AG04449 (cell line): ENCODE measurements at regions not wholly inside any gene's neighbourhood (a gene's known extent, or its start where the extent isn't known, plus 50 kb on each side); places are given as distances from the start of the nearest gene placed in this dataset.

Experiments used
- CTCF ChIA-PET: fragments of 350-600 bp; formaldehyde crosslinking; extraction: SDS; loops from one replicate; lab custom pipeline; 2021; ENCODE audit warnings: antibody characterized with exemption; lab: Yijun Ruan, JAX
- POLR2A ChIA-PET: fragments of 400-600, 350-600 bp; formaldehyde crosslinking; extraction: SDS; loops from one replicate; lab custom pipeline; 2020; ENCODE audit warnings: antibody characterized with exemption, inconsistent platforms; lab: Yijun Ruan, JAX
- DNase-seq: peaks from one replicate; pipeline ENCODE4 v3.0.0-alpha.2; 2010; ENCODE audit warnings: low read depth, low spot score
- H3K4me3 ChIP-seq: 2 replicates; pipeline ENCODE4 v1.5.1; 2011; ENCODE audit warnings: low read depth, mild to moderate bottlenecking, control low read depth, low read length
- TF ChIP-seq, protein P1 (sequence below): IDR thresholded peaks from one replicate; pipeline ENCODE4 v1.5.1; 2011; ENCODE audit warnings: mild to moderate bottlenecking, moderate library complexity, low read length, control low read depth, inconsistent platforms; ENCODE audit not compliant: insufficient read depth; ENCODE audit errors: missing control alignments

- CTCF ChIA-PET = no interaction called here
- POLR2A ChIA-PET = no interaction called here
- TF ChIP-seq, protein P1, sequence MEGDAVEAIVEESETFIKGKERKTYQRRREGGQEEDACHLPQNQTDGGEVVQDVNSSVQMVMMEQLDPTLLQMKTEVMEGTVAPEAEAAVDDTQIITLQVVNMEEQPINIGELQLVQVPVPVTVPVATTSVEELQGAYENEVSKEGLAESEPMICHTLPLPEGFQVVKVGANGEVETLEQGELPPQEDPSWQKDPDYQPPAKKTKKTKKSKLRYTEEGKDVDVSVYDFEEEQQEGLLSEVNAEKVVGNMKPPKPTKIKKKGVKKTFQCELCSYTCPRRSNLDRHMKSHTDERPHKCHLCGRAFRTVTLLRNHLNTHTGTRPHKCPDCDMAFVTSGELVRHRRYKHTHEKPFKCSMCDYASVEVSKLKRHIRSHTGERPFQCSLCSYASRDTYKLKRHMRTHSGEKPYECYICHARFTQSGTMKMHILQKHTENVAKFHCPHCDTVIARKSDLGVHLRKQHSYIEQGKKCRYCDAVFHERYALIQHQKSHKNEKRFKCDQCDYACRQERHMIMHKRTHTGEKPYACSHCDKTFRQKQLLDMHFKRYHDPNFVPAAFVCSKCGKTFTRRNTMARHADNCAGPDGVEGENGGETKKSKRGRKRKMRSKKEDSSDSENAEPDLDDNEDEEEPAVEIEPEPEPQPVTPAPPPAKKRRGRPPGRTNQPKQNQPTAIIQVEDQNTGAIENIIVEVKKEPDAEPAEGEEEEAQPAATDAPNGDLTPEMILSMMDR = no peak
- H3K4me3 ChIP-seq = no peak overlapping the region
- no peak for DNase-seq
Observed at GRCh38 chrX:94361241-94361640, 687.2 kb downstream of the FAM133A start.

- CTCF ChIA-PET = no interaction called here
- H3K4me3 ChIP-seq = no peak overlapping the region
- TF ChIP-seq, protein P1 = no peak
- DNase-seq = no peak
- POLR2A ChIA-PET = no interaction called here
Observed at GRCh38 chrX:94365736-94366135, 691.7 kb downstream of the FAM133A start.

DNA sequence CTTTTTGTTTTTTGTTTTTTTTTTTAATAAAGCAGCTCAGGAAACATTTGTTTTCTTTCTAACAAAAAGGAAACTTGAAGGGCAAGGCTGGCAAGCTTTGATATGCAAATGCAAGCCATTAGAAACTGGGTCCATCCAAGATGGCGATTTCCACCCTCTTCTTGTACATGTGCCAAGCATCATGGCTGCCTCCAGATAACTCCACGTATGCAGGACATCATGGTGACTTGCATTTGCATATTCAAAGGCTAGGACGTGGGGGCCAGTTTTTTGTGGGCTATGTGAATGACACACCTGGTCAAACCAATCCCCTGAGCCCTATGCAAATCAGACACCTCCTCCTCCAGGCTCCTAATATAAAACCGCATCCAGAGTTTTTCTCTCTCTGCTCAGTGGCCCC, 692.6 kb downstream of the FAM133A start:
- TF ChIP-seq, protein P1 = no peak
- ChIA-PET POLR2A (no interaction called here), CTCF (no interaction called here)
- no peak overlapping the region for H3K4me3 ChIP-seq
- no peak for DNase-seq

GRCh38 chrX:94389044-94389443, 715.0 kb downstream of the FAM133A start:
- H3K4me3 ChIP-seq = no peak overlapping the region
- DNase-seq = no peak
- TF ChIP-seq, protein P1 = no peak
- ChIA-PET POLR2A (no interaction called here), CTCF (no interaction called here)

DNA sequence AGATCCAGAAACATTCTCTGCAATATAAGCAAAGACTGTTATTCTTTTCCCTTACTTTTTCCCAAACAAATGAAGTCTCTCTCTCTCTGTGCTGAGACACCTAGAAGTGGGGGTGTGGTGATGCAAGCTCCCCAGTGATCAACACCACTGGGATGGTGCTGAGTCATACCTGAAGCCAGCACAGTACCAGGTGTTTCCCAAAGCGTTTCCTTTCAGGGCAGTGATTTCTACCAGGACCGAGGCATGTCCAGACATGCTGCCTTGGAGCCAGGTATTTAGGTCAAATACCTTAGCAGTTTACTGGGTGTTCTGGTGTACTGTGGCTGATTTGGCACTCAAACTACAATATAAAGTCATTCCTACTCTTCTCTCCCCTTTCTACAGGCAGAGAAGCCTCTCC, 726.5 kb downstream of the FAM133A start:
- DNase-seq = no peak
- ChIA-PET POLR2A (no interaction called here), CTCF (no interaction called here)
- H3K4me3 ChIP-seq = no peak overlapping the region
- TF ChIP-seq, protein P1 = no peak

GRCh38 chrX:94401426-94401825, 727.4 kb downstream of the FAM133A start:
- ChIA-PET CTCF (no interaction called here), POLR2A (no interaction called here)
- DNase-seq = no peak
- H3K4me3 ChIP-seq = no peak overlapping the region
- TF ChIP-seq, protein P1 = no peak
